Astrocyte of the cerebellum (primary cell): ENCODE measurements at regions not wholly inside any gene's neighbourhood (a gene's known extent, or its start where the extent isn't known, plus 50 kb on each side); places are given as distances from the start of the nearest gene placed in this dataset.

ENCODE experiments used
- DNase-seq: peaks from one replicate; pipeline ENCODE4 v3.0.0-alpha.2; 2011; ENCODE audit warnings: low read depth
- H3K4me3 ChIP-seq: 2 replicates; pipeline ENCODE4 v1.5.1; 2011; ENCODE audit warnings: mild to moderate bottlenecking, low read depth, low read length, moderate library complexity
- CTCF ChIP-seq: IDR thresholded peaks from 2 replicates; pipeline ENCODE4 v1.5.1; 2012; ENCODE audit warnings: low read length, low read depth, moderate library complexity, mild to moderate bottlenecking; ENCODE audit errors: missing control alignments
- in situ Hi-C: cut with HindIII; loops from 2 replicates; pipeline ENCODE4 v1.10.0; 2017; ENCODE audit warnings: low sequenced_read_pairs

GRCh38 chr3:40768046-40768445, 243.3 kb downstream of the ZNF621 start:
- TF ChIP-seq CTCF = no peak
- H3K4me3 ChIP-seq = no peak overlapping the region
- no peak for DNase-seq
- in situ Hi-C loops = no loop called here

DNA sequence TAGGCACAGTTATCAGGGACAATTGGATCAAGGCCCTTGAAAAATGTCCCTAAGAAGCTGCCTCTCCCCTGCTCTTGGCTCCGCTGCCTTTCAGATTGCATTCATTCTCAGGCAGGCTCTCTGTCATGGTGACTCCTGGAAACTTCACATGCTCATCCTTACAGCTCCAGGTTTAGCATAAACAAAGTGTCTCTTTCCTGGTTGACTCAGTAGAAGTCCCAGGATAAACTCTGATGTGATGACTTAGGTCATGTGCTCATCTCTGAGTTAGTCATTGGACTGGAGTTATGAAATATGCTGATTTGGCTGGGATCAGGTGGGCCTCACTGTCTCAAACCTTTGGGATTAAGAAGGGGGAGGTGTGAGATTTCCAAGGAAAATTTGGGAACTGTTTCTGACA, 243.8 kb downstream of the ZNF621 start:
- no peak for DNase-seq
- in situ Hi-C loops = no loop called here
- TF ChIP-seq CTCF = no peak
- H3K4me3 ChIP-seq = no peak overlapping the region

DNA sequence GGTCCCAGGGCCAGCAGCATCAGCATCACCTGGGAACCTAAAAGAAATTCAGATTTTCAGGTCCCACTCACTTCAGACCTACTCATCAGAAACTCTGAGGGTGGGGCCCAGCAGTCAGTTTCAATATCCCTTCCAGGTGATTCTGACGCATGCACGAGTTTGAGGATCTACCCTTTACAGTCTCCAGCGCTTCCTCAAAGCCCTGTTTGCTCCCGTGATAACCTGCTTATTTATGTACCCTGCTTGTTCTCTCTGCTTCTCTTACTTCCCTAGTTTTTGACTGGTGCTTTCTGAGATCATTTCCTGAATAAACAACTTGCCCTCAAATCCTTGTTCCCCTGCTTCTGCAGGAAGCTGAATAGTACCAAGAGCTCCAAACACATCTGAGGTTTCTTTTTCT, 245.3 kb downstream of the ZNF621 start:
- in situ Hi-C loops = no loop called here
- DNase-seq = no peak
- H3K4me3 ChIP-seq = no peak overlapping the region
- TF ChIP-seq CTCF = no peak

- no peak for TF ChIP-seq CTCF
- in situ Hi-C loops = no loop called here
- H3K4me3 ChIP-seq = no peak overlapping the region
- no peak for DNase-seq
Measured at GRCh38 chr3:40771112-40771511, 246.4 kb downstream of the ZNF621 start.

DNA sequence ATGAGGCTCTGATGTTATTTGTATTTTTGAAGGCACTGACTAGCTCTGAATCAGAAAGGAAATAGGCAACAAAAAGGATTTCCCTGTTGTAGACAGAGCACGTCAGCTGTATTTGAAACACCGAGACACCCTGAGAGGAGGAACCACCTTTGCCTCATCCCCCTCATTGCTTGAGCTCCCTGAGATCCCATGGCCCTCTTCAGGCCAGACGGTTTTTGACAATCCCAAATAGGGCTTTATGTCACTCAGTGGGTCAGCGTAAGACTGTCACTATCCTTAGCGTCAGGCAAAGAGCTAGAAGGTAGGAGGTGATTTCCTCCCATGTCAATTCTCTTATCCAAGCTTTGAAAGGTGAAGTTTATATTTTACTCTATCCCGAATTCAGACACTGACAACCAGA, 254.3 kb downstream of the ZNF621 start:
- DNase-seq = no peak
- in situ Hi-C loops = no loop called here
- no peak for TF ChIP-seq CTCF
- H3K4me3 ChIP-seq = no peak overlapping the region

DNA sequence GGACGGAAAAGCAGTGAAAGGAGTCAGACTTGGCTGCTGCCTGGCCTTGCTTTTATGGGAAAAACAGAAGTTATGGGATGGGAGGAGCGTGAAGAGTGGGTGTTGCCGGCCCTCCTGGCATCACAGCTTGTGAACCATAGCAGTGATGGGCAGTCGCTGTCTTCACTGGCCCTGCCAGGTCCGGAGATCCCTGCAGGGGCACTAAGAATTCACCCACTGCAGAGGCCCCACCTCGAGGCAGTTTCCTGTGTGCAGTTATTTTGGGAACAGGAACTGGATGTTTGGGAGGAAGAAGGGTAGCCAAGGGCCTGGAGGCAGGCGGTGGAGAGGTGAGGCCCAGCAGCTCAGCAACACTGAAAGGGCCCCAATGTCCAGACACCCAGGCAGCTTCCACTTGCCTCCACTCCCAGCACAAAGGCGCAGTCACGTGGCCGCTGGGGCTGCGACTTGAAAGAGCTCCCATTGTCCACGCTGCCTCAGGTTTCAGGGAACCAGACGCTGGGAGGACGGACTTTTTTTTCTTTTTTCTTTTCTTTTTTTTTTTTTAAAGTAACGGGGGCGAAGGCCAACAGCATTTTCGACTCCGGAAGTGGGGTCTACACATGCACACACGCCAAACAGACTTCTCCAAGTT, 255.6 kb downstream of the ZNF621 start:
- DNase-seq = no peak
- no peak overlapping the region for H3K4me3 ChIP-seq
- in situ Hi-C loops = no loop called here
- TF ChIP-seq CTCF = no peak

DNA sequence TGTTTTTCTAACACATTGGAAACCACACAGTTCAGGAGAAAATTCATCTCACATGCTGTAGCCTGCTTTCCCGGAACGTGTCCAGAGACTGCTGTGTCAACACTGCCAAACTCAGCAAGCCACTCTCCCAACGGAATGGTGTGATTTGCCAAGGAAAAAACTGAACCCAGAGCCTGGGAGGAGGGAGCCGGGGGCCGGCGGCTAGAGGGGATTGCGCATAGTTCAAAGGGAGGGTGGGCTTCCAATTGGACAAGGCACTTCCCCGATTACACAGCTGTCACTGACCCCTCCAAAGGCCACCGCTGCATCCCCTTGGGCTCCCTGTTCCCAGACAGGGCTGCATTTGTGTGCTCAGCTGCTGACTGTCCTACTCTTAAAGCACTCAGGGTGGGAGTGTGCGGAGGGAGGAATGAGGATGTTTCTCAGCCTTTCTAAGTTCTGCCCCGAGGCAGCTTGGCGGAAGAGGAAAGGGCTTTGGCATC, 256.2 kb downstream of the ZNF621 start:
- TF ChIP-seq CTCF = no peak
- in situ Hi-C loops = no loop called here
- no peak overlapping the region for H3K4me3 ChIP-seq
- DNase-seq = peak; percentile 91
